ENCODE measurements at regions not wholly inside any gene's neighbourhood (a gene's known extent, or its start where the extent isn't known, plus 50 kb on each side); places are given as distances from the start of the nearest gene placed in this dataset.

DNA sequence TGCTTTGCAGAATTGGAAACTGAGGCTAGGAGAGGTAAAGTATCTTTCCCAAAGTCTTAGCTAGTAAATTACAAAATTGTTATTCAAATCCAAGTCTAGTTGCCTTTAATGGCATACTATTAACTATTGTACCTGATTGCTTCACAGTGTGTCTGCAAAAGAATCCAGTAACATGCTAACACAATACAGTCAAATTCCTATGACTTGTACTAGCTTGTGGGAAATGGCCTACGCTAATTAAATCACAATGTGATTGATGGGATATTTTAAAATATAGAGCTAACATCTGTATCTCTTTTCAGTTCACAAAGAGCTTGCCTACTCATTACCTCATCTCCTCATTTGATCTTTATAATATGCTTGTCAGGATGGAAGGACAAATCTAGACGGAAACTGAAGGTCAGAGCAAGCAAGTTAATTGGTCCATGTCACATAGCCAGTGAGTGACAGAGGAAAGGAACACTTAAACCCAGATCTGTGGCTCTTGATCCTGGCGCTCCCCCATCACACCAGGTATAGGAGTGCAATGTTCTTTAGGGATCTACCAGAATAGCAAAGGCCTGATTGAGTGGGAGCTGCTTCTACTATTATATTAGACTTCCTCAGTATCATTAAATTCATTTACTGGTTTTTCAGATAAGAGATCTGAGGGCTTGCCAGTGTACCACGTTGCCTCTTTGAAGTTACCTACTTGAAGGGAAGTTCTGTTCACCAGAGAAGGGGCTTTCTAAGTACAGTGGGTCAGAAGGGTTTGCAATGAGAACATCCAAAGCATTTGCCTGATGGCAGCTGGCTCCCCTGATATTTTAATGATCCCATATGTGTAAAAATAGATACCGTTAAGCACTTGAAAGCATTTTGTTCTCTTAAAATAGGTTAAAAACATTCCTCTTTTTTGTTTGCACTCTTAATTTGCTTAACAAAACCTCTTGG lies 213.6 kb upstream of the SESN3 start (continued):
- TF ChIP-seq TBP (IDR thresholded peaks at IDR 0.05; ENCODE audit: low read depth, low read length): no peak
- no peak for TF ChIP-seq POLR2AphosphoS5 (IDR thresholded peaks at IDR 0.05; ENCODE audit: low read depth, low read length)
